ENCODE measurements at regions not wholly inside any gene's neighbourhood (a gene's known extent, or its start where the extent isn't known, plus 50 kb on each side); places are given as distances from the start of the nearest gene placed in this dataset.
A peak's percentile ranks its signal among the peaks of the same experiment; 100 is the strongest.

- peak; percentile 40 for DNase-seq
Measured at GRCh38 chr6:88220493-88220892, 54.3 kb upstream of the CNR1 start.

GRCh38 chr6:88216182-88216581, 50.0 kb upstream of the CNR1 start:
- no peak for DNase-seq

All from hematopoietic multipotent progenitor cell treated with erythropoietin and hydrocortisone succinate and interleukin-3 and kit ligand, for 4 days (in vitro differentiated cells).